Left ventricle myocardium inferior (tissue), 1 donor: ENCODE measurements at regions not wholly inside any gene's neighbourhood (a gene's known extent, or its start where the extent isn't known, plus 50 kb on each side); places are given as distances from the start of the nearest gene placed in this dataset.

Source experiments
- DNase-seq: peaks from one replicate; pipeline ENCODE4 v3.0.0-alpha.2; 2020
- H3K27ac ChIP-seq: fragments of 200-600 bp; replicated peaks from 2 replicates; pipeline ENCODE4 v1.8.0; 2021
- H3K27me3 ChIP-seq: fragments of 200-600 bp; 2 replicates; pipeline ENCODE4 v1.8.0; 2021; ENCODE audit warnings: low read depth
- H3K36me3 ChIP-seq: fragments of 200-600 bp; 2 replicates; pipeline ENCODE4 v1.8.0; 2021
- H3K4me1 ChIP-seq: fragments of 200-600 bp; 2 replicates; pipeline ENCODE4 v1.8.0; 2021
- H3K4me3 ChIP-seq: fragments of 200-600 bp; 2 replicates; pipeline ENCODE4 v1.8.0; 2021; ENCODE audit warnings: mild to moderate bottlenecking, moderate library complexity
- H3K9me3 ChIP-seq: fragments of 200-600 bp; replicated peaks from 2 replicates; pipeline ENCODE4 v1.8.0; 2021
- intact Hi-C: fragments of 100-400 bp; cut with micrococcal nuclease; formaldehyde crosslinking; loops from one replicate; pipeline ENCODE4 v1.11.0; 2022
- TF ChIP-seq, protein P1 (sequence below): fragments of 200-600 bp; IDR thresholded peaks from 2 replicates; pipeline ENCODE4 v1.8.0; 2021; ENCODE audit warnings: antibody characterized with exemption, mild to moderate bottlenecking, borderline replicate concordance
- donor health status: DM: no; HTN: yes; CAD: no; lungs with severe emphysema.

DNA sequence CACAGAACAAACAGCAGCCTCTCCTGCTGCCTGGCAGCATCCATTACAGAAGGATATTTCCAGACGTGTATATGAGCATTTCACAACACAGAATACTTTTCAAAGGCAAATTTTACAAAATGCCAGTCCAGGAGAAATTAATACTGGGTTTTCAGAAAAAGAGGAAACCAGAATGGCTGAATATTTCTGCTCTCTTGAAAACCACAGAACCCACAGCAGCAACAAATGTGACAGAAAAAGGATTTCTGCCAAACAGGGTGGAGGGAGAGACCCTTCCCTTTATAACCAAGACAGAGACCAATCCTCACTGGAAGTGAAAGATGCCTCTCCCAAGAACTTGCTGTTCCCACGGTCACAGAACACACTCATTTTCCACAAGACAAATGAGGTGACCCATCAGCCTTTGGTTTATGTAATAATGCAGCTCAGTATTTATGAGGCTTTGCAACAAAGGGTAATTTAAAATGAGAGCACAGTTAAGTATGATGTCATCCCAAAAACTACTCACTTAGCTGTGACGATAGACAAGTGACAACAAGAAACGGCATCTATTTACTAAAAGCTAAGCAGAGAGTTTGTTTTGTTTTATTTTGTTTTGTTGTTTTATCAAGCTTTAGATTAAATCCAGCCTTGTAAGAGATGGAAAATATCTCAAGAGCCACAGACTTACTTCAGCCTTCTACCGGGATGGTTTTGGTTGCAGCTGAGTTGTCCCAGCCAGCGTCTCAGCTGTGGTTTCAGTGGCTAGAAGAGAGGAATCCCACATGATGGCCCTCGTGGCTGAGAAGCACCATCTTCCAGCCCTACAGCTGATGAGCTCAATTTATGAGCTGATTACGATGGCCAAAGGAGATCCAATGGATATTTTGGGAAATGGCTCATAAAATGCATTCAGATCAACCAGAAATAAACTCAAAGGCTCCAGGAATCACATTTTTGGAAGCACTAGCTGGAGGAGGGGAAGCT is 249.3 kb upstream of the AGAP1 start:
- Histone ChIP-seq H3K9me3 (no peaks in the 10 kb centered on the region), H3K4me3 (no peak overlapping the region), H3K27me3 (peaks cover 43% of the 10 kb centered on the region), H3K36me3 (no peaks in the 10 kb centered on the region), H3K4me1 (no peaks in the 10 kb centered on the region), H3K27ac (no peak overlapping the region)
- intact Hi-C loops, result no loop called here
- TF ChIP-seq, protein P1, sequence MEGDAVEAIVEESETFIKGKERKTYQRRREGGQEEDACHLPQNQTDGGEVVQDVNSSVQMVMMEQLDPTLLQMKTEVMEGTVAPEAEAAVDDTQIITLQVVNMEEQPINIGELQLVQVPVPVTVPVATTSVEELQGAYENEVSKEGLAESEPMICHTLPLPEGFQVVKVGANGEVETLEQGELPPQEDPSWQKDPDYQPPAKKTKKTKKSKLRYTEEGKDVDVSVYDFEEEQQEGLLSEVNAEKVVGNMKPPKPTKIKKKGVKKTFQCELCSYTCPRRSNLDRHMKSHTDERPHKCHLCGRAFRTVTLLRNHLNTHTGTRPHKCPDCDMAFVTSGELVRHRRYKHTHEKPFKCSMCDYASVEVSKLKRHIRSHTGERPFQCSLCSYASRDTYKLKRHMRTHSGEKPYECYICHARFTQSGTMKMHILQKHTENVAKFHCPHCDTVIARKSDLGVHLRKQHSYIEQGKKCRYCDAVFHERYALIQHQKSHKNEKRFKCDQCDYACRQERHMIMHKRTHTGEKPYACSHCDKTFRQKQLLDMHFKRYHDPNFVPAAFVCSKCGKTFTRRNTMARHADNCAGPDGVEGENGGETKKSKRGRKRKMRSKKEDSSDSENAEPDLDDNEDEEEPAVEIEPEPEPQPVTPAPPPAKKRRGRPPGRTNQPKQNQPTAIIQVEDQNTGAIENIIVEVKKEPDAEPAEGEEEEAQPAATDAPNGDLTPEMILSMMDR, result no peak
- no peak for DNase-seq

DNA sequence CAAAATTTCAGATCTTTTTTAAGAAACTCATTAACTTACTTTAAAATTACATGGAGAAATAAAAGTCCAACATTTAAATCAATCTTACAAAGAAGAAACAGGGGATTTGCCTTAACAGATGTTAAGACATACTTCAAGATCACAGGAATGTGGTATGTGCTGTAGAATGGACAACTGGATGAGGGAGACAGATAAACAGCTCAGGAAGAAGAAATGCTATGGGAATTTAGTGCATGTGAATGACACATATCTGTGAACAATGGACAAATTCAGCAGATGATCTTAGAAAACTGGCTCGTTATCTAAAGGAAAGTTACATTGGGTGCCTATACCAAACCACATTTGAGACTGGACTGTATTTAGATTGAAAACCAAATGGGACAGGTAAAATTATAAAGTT is 246.8 kb upstream of the AGAP1 start:
- Histone ChIP-seq H3K4me1 (no peaks in the 10 kb centered on the region), H3K9me3 (no peaks in the 10 kb centered on the region), H3K27ac (no peak overlapping the region), H3K27me3 (peaks cover 40% of the 10 kb centered on the region), H3K4me3 (no peak overlapping the region), H3K36me3 (no peaks in the 10 kb centered on the region)
- TF ChIP-seq, protein P1, result no peak
- intact Hi-C loops, result no loop called here
- DNase-seq, result no peak

DNA sequence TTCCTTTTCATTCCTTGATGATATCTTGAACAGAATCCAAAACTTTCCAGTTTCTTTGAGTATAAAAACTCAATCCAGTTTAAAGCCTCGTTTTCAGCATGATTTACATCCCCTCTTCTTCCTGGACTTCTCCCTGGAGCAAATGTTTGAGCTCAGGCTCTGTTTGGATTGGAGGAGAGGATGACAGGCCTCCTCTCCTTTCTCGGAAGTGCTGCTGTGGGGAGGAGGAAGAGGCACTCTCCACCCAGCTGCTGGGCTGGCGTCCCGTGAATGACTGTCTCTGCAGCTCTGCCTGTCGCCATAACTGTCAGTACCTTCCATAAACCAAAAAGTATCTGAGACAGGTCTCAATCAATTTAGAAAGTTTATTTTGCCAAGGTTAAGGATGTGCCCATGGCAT is 238.2 kb upstream of the AGAP1 start:
- no peak for DNase-seq

DNA sequence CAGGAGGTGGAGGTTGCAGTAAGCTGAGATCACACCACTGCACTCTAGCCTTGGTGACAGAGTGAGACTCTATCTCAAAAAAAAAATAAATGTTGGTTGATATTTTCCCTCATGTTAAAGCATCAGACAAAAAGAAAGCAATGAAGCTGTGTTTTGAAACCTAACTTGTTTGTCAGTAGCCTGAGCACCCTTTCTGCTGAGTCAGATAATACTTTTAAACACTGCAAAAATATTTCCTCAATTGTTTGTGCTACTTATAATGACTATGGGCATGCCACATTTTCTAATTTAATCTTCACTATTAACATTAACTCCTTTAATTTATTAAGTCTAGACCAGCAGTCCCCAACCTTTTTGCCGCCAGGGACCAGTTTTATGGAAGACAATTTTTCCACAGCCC is 236.3 kb upstream of the AGAP1 start:
- DNase-seq, result no peak
- intact Hi-C loops, result no loop called here

More for the DNA sequence above, 238.2 kb upstream of the AGAP1 start:
- intact Hi-C loops, result no loop called here
- Histone ChIP-seq H3K4me1 (no peaks in the 10 kb centered on the region), H3K27ac (no peak overlapping the region), H3K27me3 (peaks cover 5% of the 10 kb centered on the region), H3K9me3 (no peaks in the 10 kb centered on the region), H3K36me3 (no peaks in the 10 kb centered on the region), H3K4me3 (no peak overlapping the region)
- TF ChIP-seq, protein P1, result no peak

DNA sequence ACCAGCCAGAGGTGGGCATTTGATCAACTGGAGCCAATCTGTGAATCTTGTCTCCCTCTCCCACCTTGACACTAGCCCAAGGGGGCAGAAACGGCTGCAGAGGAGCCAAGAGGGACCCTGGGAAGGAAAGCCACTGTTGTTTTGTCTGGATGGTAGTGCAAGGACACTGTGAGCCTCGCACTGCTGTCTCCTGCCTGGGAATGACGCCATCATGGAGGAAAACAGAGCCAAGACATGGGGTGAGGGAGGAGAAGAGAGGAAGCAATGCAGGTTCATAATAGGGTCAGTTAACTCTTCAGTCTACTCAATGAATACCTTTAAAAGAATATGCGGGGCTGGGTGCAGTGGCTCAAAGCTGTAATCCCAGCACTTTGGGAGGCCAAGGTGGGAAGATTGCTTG is 231.1 kb upstream of the AGAP1 start:
- intact Hi-C loops, result no loop called here
- TF ChIP-seq, protein P1, result no peak
- Histone ChIP-seq H3K36me3 (no peaks in the 10 kb centered on the region), H3K9me3 (no peaks in the 10 kb centered on the region), H3K4me3 (no peak overlapping the region), H3K27me3 (peaks cover 68% of the 10 kb centered on the region), H3K4me1 (no peaks in the 10 kb centered on the region), H3K27ac (peak overlapping the region; percentile 72)
- no peak for DNase-seq

More for the DNA sequence above, 236.3 kb upstream of the AGAP1 start:
- H3K4me3 ChIP-seq, result no peak overlapping the region
- TF ChIP-seq, protein P1, result no peak
- H3K4me1 ChIP-seq, result no peaks in the 10 kb centered on the region
- no peaks in the 10 kb centered on the region for H3K9me3 ChIP-seq
- no peak overlapping the region for H3K27ac ChIP-seq
- peaks cover 24% of the 10 kb centered on the region for H3K27me3 ChIP-seq
- no peaks in the 10 kb centered on the region for H3K36me3 ChIP-seq
